ENCODE measurements at regions not wholly inside any gene's neighbourhood (a gene's known extent, or its start where the extent isn't known, plus 50 kb on each side); places are given as distances from the start of the nearest gene placed in this dataset.

- TF ChIP-seq POLR2AphosphoS5 (IDR thresholded peaks at IDR 0.05) (no peak), CTCF (IDR thresholded peaks at IDR 0.05) (no peak), POLR2A (IDR thresholded peaks at IDR 0.05) (no peak), EP300 (IDR thresholded peaks at IDR 0.05) (no peak)
Measured at GRCh38 chr11:25860677-25861450, 471.1 kb upstream of the ANO3 start.
